WTC11 (cell line): ENCODE measurements at regions not wholly inside any gene's neighbourhood (a gene's known extent, or its start where the extent isn't known, plus 50 kb on each side); places are given as distances from the start of the nearest gene placed in this dataset.

Experiments
- CREB1 ChIP-seq: sonication (generic); formaldehyde crosslinking; IDR thresholded peaks from 2 replicates; pipeline ENCODE4 v1.8.0; 2023; ENCODE audit warnings: mild to moderate bottlenecking, missing genetic modification reagents
- CTCF ChIP-seq: fragments of 200-600 bp; IDR thresholded peaks from 2 replicates; pipeline ENCODE4 v1.8.0; 2022; ENCODE audit warnings: antibody characterized with exemption
- SMAD3 ChIP-seq: sonication (generic); formaldehyde crosslinking; IDR thresholded peaks from 2 replicates; pipeline ENCODE4 v1.8.0; 2022; ENCODE audit warnings: missing genetic modification reagents, mild to moderate bottlenecking, borderline replicate concordance
- ZNF423 ChIP-seq: fragments of 250-450 bp; sonication (Bioruptor Pico); IDR thresholded peaks from 2 replicates; pipeline ENCODE4 v2.1.2; 2022; ENCODE audit warnings: mild to moderate bottlenecking, moderate library complexity

- TF ChIP-seq CTCF: no peak
- no peak for TF ChIP-seq SMAD3 (CRISPR knock-in tag)
- TF ChIP-seq ZNF423: no peak
- no peak for TF ChIP-seq CREB1 (CRISPR knock-in tag)
Measured at GRCh38 chr16:51420247-51420646, 269.2 kb upstream of the SALL1 start.
